CD4-positive, alpha-beta T cell treated with Interleukin-4 for 1 hour (primary cell): ENCODE measurements at regions not wholly inside any gene's neighbourhood (a gene's known extent, or its start where the extent isn't known, plus 50 kb on each side); places are given as distances from the start of the nearest gene placed in this dataset.
"Not testable (repeated sequence)": the region's sequence is repeated elsewhere in the genome, so short reads cannot be mapped to it uniquely, and the experiment has no call there.

ENCODE experiments used
- DNase-seq, 2 donors: peaks; one replicate each; pipeline ENCODE4 v3.0.0-alpha.2; 2020 to 2022

DNA sequence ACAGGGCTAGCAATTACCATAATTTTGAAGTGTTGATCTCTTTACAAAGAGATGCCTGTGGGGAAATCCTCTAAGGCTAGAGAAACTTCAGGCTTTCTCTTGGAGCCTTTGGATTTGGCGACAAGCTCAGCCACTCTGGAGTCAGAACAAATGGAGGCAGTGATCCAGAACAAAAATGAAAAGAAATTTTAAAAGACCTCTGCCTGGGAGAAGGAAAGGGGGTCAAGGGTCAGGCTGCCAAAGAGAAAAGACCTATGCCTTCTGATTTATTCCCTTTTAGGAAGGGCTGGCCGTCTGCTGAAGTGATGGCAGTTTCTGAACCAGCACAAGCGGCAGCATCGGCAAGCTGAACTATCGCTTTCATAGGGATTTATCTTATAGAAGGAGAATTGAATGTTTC, 140.8 kb upstream of the SFRP2 start:
- DNase-seq: no peak

DNA sequence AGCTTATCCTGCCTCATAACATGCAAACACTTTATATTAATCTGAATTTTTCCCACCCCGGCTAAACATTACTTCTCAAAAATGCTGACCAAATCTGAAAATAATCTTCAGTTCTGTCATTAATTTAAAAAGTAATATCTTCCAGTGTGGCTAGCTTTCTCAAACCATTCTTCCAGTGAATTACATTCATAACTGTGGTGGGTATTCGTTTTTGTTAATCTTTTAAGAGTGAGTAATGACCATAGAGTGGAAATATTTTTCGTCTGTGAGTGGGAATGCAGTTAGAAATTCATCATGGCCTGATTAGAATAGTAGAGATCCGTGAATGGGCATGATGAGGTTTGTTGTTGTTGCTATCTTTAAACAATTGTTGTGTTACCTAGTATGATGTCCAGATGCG, 138.6 kb upstream of the SFRP2 start:
- DNase-seq: no peak

DNA sequence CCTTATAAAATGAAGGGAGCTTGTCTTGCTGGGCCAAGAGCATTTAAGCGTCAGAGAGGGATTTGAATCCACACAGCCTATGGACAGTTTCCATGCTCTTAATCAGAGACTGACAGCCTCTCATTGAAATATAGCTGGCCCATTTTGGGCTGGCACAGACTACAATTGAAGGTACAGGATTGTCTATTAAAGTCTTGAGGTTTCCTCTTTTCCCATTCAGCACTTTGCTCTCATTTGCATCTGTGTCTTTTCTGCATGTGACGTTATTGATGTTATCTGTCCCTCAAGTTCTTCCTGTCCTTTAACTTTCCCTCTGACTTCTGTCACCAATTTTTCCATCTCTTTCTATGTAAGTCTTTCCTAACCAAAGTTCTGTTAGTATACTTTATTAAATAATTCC, 133.3 kb upstream of the SFRP2 start:
- no peak for DNase-seq

DNA sequence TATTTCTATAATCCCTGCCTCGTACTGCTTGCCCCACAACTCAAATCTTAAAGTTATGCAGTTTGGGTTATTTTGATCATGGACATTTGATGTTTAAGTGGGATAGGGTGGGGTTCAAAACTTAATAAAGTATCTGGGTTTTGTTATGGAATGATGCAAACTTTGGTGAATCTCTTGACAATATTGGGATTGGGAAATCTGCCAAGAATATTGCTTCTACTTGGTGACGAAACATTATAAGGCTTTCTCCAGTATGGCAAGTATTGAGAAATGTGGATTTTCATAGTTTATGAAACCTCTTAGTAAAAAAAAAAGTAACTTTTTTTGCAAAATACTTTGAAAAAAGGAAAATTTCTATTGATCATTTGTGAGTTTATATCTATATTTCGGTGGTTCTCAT, 130.8 kb upstream of the SFRP2 start:
- DNase-seq: no peak

DNA sequence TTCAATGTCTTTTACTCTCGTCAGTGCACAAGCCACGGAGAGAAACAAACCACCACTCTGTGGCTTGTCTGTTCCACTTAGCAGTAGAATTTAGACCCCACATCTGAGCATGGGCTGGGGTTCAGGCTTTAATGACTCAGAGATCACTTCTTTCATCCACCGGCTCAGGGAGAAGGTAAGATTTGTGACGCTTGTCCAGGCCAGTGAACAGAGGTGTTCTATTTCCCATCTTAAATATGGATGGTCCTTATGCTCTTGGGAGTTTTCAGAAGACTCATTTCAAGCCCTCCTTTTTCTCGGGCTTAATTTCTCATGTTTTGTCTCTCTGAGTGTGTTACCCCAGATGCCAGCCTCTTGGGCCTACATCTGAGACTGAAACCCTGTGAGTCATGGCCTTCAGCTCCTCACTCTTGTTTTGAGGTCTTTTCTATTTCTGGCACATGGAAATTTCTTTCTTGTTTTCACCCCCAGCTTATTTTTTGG, 127.4 kb upstream of the SFRP2 start:
- no peak for DNase-seq

DNA sequence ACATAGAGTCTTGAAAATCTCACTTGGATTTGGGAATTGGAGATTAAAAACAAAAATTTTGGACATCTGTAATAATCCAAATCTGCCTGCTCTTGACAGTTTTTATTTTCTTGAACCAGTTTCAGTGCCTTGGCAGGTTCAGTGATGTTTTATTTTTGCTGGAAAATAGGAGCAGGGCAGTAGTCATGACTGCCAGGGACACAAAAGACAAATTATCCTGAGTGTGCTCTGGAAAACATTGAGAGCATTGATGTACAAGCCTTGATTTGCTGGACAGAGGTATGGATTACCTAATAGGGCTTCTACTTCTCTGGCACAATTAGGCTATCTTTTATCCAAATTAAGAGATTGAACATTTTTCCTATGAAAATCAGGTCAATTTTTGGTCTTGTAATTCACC, 123.4 kb upstream of the SFRP2 start:
- DNase-seq: no peak

DNA sequence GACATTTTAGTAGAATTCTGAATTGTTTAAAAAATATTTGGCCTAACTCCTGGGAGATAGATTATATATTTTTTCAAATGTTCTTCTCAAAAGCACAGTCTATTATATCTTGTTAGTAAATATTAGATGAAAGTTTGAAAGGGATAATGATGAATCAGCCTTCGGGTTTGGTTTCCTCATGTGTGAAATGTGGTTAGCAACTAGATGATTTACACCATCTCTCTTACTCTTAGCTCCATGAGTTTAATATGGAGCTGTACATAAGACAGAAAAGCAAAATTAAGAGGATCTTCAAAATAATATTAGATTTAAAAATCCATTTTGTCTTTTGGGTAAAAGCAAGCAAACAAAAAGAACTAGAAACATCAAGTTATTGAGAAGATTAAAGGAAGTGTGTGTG, 120.8 kb upstream of the SFRP2 start:
- DNase-seq: no peak

DNA sequence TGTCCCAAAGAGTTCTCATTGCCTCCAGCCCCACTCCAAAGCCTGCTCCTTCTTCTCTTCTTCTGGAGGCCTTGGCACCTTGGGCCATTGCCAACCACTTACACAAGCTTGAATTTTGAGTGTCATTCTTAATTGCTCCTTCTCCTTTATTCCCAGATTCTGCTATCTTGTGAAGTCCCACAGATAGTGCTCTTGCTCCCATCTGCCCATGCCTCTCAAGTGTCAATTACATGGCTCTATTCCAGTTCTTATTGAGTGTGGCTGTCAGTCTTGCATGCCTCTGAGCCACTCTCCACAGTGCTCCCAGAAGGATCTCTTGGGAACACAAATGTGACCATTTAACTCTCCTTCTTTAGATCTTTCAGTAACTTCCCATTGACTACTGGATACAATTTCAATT, 117.3 kb upstream of the SFRP2 start:
- no peak for DNase-seq

DNA sequence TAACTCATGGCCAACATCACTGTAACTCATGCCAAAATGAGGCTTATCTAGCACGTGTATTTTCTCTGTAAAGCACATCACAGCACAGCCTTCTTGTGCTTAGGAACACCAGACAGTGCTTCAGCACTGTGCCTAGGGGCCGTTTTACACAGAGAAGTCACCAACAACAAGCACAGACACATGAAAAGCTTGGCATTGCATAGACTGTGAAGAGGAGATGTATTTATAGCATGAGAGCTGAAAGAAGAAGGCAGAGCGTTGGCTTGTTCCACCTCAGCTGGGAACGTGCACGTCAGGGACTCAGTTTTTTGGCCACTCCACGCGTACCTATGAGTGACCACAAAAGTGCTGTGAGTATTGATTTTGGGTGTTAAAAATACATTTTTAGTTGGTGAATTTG, 116.3 kb upstream of the SFRP2 start:
- no peak for DNase-seq

DNA sequence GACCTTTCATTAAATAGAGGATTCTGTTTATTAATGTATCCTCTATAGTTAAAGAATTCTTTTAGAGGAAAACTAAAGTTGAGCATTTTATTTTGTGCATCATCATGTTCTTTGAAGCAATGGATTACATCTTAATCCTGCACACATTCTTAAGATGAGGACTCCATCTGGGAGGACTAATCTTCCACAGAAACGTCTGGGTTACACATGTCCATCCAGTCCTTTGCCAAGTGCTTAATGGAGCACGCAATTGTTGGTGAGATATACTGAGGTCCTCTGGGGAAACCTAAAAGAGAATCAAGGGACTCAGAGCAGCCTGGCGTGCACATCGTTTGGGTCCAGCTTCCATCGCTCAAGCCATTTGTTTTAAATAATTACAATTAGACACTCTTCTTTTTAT, 115.1 kb upstream of the SFRP2 start:
- DNase-seq: no peak

DNA sequence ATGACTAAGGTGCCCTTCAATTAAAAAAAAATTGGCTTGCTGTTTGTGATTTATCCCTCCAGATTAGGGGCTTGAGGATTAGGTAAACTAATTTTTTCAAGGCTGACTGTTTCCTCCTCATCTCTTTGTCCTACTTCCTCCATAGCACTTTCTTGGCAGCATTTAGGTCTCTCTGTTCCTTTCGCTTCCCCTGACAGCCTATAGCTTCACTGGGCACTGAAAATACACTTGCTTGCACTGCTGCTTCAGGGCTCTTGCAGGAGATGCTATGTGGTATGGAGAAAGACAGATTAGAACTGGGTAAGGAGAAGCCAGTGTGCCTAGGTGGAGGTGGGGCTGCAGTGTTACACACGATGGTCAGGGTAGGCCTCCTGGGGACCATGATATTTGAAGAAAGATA, 112.3 kb upstream of the SFRP2 start:
- DNase-seq: no peak

DNA sequence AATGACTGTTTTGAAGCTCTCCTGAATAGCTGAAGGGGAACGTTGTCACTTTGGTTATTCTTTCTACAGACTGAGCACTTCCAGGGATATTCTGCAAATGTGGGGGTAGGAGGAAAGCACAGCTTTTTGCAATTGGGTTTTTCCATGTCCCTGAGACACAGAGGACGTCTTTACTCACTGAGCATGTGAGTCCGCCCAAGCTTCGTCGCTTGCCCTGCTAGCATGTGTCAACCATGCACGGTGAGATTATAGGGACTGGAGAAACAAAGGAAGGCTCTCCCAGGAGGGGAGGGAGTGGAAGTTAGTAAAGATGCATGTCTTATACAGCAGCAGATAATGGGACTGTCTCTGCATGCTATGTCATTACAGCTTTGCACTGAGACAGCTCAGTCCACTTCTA, 111.5 kb upstream of the SFRP2 start:
- DNase-seq: no peak

DNA sequence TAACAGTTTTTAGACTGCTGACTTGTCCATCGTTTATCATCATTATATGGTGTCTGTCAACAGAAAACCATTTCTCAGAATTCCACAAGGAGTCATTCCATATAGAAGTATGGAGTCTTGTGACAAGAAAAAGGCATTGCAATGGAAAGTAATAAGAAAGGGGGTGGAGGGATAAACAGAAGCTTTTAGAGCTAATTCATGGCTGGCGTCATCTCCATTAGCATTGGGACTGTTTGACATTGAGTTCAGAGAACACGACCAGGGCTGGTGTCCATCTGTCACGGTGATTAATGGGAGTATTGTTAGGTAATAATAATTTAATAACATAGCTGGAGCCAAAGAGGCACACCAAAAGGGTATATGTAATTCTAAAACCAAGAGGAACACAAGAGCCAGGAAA, 101.9 kb upstream of the SFRP2 start:
- DNase-seq: no peak

DNA sequence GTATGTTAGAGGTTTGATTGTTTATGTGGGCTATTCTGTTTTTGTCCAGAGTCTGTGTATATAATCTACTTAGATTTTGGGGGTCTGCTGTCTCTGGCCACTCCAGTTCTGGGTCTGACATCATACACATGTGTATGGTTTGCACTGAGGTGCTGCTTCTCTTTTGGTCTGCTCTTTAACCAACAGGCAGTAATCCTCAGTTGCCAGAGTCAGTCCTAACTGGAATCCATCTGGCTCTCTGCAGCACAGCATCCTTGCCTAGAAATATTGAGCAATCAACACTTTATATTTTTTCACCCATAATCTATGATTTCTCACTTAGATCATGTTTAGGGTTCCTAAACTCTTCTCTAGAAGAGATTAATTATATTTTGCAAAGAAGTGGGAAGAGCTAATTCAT, 98.3 kb upstream of the SFRP2 start:
- no peak for DNase-seq

DNA sequence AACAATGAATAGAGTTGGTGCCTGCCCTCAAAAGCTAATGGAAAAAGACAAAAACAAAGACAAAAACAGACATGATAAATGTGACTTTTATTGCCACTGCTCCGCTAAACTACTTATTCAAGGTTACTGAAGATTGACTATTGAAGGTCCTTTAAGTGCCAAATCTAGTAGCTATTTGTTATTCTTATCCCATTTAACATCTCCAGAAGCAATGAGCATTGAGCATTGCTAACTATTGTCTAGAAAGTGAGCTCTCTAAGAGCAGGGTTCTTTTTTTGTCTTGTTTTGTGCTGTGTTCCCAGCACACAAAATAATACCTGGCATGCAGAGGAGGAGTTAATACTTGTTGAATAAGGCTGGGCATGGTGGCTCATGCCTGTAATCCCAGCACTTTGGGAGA, 95.4 kb upstream of the SFRP2 start:
- no peak for DNase-seq

DNA sequence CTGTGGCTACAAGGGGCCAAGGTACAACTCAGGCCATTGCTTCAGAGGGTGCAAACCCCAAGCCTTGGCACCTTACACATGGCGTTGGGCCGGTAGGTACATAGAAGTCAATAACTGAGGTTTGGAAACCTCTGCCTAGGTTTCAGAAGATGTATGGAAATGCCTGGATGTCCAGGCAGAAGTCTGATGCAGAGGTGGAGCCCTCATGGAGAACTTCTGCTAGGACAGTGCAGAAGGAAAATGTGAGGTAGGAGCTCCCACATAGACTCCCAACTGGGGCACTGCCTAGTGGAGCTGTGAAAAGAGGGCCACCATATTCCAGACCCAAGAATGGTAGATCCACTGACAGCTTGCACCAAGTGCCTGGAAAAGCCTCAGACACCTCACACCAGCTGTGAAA, 92.1 kb upstream of the SFRP2 start:
- DNase-seq: no peak

DNA sequence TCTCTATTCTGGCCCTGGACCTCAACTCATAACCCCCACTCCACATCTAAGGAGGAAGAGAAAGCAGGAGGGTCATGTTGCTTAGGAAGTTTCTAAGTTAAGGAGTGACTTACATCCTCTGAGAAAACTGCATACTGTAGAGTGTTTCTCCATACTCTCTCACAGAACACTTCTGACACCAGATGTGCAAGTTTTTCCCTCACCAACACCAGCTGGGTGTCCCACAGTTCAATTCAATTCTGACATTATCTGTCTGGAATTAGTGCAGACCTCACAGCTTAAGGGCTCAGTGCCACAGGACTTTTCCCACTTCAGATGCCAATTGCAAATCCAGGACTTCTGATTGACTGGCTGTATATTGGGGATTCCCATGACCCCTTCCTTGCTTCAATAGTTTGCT, 89.0 kb upstream of the SFRP2 start:
- no peak for DNase-seq

DNA sequence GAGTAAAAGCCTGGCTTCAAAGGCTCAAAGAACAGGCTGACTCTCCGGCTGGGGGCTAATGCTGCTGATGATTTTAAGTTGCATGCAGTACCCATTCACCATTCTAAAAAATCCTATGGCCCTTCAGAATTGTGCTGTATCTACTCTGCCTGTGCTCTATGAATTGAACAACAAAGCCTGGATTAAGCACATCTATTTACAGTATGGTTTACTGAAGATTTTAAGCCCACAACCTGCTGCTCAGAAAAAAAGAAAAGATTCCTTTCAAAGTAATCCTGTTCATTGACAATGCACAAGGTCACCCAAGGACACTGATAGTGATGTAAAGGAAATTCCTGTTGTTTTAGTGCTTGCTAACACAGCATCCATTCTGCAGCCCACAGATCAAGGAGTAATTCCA, 84.9 kb upstream of the SFRP2 start:
- DNase-seq: no peak

DNA sequence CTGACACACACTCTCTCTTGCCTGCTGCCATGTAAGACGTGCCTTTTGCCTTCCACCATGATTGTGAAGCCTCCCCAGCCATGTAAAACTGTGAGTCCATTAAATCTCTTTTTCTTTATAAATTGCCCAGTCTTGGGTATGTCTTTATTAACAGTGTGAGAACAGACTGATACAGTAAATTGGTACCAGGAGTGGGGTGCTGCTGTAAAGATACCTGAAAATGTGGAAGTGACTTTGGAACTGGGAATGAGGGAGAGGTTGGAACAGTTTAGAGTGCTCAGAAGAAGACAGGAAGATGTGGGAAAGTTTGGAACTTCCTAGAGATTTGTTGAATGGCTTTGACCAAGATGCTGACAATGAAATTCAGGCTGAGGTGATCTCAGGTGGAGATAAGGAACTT, 77.9 kb upstream of the SFRP2 start:
- DNase-seq: not testable (repeated sequence)

DNA sequence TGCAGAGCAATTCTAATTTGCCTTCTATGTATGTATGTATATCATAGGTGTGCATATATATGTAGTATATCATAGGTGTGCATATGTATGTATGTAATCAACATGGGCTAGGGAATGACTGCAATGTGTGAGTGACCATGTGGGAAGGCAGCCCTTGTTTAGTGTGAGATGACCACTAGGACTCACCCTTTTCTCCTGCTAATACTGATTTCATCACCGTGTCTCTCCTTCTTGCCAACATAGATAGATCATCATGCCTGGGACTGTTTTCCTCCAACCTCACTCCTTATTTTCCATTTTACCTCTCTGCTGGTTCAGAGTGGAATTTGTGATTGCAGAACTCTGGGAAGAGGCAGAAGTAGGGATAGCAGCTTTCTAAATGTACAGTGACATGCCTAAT, 63.6 kb upstream of the SFRP2 start:
- no peak for DNase-seq

DNA sequence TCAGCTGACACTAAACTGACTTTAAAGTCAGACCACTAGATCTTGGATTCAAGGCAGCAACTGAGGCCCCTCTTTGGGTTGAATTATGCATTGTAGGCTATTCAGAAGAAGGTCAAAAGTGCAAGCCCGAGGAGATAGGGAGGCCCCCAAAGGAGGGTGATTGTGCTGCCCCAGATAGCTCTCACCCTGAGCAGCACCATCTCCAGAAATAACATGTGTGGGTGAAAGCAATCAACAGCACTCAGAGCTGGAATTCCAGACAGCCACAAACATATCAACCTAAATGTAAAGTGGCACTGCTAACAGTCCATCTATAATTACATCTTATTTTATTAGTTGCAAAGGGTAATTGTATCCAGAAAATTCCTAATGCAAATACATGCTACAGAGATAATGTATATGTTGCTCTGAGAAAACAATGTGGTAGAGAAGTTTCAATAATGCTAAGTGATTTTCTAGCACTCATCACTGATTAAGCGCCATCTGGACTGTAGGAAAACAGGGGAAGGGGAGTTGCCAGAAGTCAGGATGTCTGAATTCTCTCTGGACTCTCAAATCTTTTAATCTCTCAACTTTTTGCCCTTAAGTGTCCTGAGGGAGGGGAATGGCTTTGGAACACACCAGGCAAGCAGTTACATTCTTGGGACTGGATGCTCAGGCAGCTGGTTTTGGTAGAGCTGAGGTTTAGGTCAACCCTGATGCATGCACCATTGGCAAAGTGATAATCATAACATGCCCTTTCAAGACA, 61.8 kb upstream of the SFRP2 start:
- no peak for DNase-seq

DNA sequence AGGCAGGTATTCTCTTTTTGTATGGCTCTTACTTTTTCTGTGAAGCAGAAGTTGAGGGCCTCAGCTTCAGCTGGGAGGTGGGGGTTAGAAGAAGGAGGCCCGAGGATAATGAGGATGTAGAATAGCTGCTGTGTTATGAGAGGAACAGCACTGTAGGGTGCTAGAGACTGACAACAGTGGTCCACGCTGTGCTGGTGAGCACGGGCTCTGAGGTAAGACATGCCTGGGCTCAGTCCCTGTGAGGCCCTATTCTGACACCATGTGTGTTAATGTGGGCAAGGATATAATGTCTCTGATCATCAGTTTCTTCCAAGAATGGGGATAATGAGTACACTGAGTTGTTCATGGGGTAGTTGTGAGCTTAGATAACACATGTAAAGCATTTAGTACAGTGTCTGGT, 55.3 kb upstream of the SFRP2 start:
- no peak for DNase-seq
